OCI-LY1 (cell line): ENCODE measurements at regions not wholly inside any gene's neighbourhood (a gene's known extent, or its start where the extent isn't known, plus 50 kb on each side); places are given as distances from the start of the nearest gene placed in this dataset.
"Not testable (repeated sequence)": the region's sequence is repeated elsewhere in the genome, so short reads cannot be mapped to it uniquely, and the experiment has no call there.

Experiments used
- H2AFZ ChIP-seq: fragments of 200-600 bp; sonication (generic), shearing (Covaris generic); 2 replicates; pipeline ENCODE4 v1.6.0; 2014; ENCODE audit warnings: antibody characterized with exemption, mild to moderate bottlenecking, low read length
- H3F3A ChIP-seq: fragments of 200-600 bp; sonication (generic), shearing (Covaris generic); 2 replicates; pipeline ENCODE4 v1.6.0; 2014; ENCODE audit warnings: mild to moderate bottlenecking, antibody characterized with exemption, low read length, moderate library complexity; ENCODE audit not compliant: insufficient read depth
- H3K27ac ChIP-seq: fragments of 200-600 bp; sonication (generic); 2 replicates; pipeline ENCODE4 v1.5.1; 2014; ENCODE audit warnings: low read length, mixed run types, mild to moderate bottlenecking, low read depth; ENCODE audit not compliant: poor library complexity, severe bottlenecking
- H3K27me3 ChIP-seq: fragments of 200-600 bp; sonication (generic); 2 replicates; pipeline ENCODE4 v1.6.0; 2014; ENCODE audit warnings: antibody characterized with exemption, mild to moderate bottlenecking, low read length, moderate library complexity; ENCODE audit not compliant: insufficient read depth
- H3K36me3 ChIP-seq: fragments of 200-600 bp; sonication (generic); 2 replicates; pipeline ENCODE4 v1.6.1; 2014; ENCODE audit warnings: mild to moderate bottlenecking, antibody characterized with exemption, low read length, moderate library complexity, mixed read lengths; ENCODE audit not compliant: insufficient read depth
- H3K4me1 ChIP-seq: fragments of 200-600 bp; sonication (generic); 2 replicates; pipeline ENCODE4 v1.5.1; 2014; ENCODE audit warnings: mild to moderate bottlenecking, low read length, moderate library complexity; ENCODE audit not compliant: insufficient read depth, severe bottlenecking
- H3K4me2 ChIP-seq: fragments of 200-600 bp; sonication (generic), shearing (Covaris generic); 2 replicates; pipeline ENCODE4 v1.6.1; 2014; ENCODE audit warnings: low read length
- H3K4me3 ChIP-seq: fragments of 200-600 bp; sonication (generic); 2 replicates; pipeline ENCODE4 v1.5.1; 2014; ENCODE audit warnings: low read length, low read depth, mild to moderate bottlenecking, mixed read lengths; ENCODE audit not compliant: poor library complexity, severe bottlenecking
- H3K79me2 ChIP-seq: fragments of 200-600 bp; shearing (Covaris generic); 2 replicates; pipeline ENCODE4 v1.6.1; 2016; ENCODE audit warnings: mixed run types, low read length, mixed read lengths; ENCODE audit not compliant: insufficient read depth
- H3K9ac ChIP-seq: fragments of 200-600 bp; sonication (generic), shearing (Covaris generic); 2 replicates; pipeline ENCODE4 v1.6.1; 2014; ENCODE audit warnings: mild to moderate bottlenecking, low read length, mixed read lengths
- H3K9me2 ChIP-seq: fragments of 200-600 bp; sonication (generic), shearing (Covaris generic); 2 replicates; pipeline ENCODE4 v1.6.1; 2014; ENCODE audit warnings: low read depth, mild to moderate bottlenecking, low read length, mixed read lengths
- H3K9me3 ChIP-seq: fragments of 200-600 bp; shearing (Covaris generic); 2 replicates; pipeline ENCODE4 v1.6.1; 2014; ENCODE audit warnings: low read length, mixed read lengths
- H4K20me1 ChIP-seq: fragments of 200-600 bp; sonication (generic), shearing (Covaris generic); 2 replicates; pipeline ENCODE4 v1.6.0; 2016; ENCODE audit warnings: mild to moderate bottlenecking, low read length; ENCODE audit not compliant: insufficient read depth
- EZH2 ChIP-seq: fragments of 200-600 bp; sonication (generic), shearing (Covaris generic); IDR thresholded peaks from 2 replicates; pipeline ENCODE4 v1.8.0; 2017; ENCODE audit warnings: borderline replicate concordance, mixed run types, mild to moderate bottlenecking, antibody characterized with exemption, low read length, moderate library complexity, mixed read lengths
- TF ChIP-seq, protein P1 (sequence below): fragments of 200-600 bp; sonication (generic), shearing (Covaris generic); IDR thresholded peaks from 2 replicates; pipeline ENCODE4 v1.5.1; 2017; ENCODE audit warnings: mild to moderate bottlenecking, antibody characterized with exemption, low read length, moderate library complexity, mixed read lengths

DNA sequence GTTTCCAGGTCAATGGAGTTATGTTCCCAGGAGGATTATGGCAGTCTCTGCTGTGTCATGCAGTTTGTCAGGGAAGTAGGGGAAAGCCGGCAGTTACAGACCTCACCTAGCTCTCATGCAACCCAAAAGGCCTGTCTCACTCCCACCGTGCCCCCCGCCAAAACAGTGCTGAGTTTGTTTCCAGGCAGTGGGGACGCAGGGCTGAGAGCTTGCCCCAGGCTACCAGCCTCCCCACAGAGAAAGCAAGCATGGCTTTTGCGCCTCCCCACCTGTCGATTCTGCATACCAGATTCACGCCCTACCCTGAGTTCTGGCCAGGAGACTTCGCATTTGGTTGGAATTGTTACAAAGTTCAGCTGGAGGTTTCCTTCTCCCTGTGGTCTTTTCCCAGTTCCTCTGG is 383.9 kb downstream of the PCDH11X start:
- H3K4me2 ChIP-seq, H3K4me1 ChIP-seq, H3K79me2 ChIP-seq, H3K9me3 ChIP-seq, H3K27me3 ChIP-seq, H3K9me2 ChIP-seq, H3K9ac ChIP-seq, H3K36me3 ChIP-seq, H3F3A ChIP-seq, H4K20me1 ChIP-seq, H3K4me3 ChIP-seq, H3K27ac ChIP-seq, H2AFZ ChIP-seq: not testable (repeated sequence)

DNA sequence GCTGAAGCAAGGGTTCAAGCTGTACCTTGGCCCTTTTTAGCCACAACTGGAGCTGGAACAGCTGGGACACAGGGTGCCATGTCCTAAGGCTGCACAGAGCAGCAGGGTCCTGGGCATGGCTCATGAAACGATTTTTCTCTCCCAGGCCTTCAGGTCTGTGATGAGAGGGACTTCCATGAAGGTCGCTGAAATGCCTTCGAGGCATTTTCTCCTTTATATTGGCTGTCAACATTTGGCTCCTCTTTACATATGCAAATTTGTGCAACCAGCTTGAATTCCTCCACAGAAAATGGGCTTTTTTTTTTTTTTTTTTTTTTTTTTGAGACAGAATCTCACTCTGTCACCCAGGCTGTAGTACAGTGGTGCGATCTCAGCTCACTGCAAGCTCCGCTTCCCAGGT is 430.8 kb downstream of the PCDH11X start:
- Histone ChIP-seq H3K4me1 (no peaks in the 10 kb centered on the region), H4K20me1 (no peaks in the 10 kb centered on the region), H3K4me2 (no peak overlapping the region), H3F3A (no peaks in the 10 kb centered on the region), H3K27ac (no peak overlapping the region), H3K4me3 (no peak overlapping the region), H2AFZ (no peak overlapping the region), H3K27me3 (no peaks in the 10 kb centered on the region), H3K79me2 (no peaks in the 10 kb centered on the region), H3K9me3 (no peaks in the 10 kb centered on the region), H3K9me2 (no peaks in the 10 kb centered on the region), H3K9ac (no peak overlapping the region), H3K36me3 (no peaks in the 10 kb centered on the region)
- TF ChIP-seq EZH2 = no peak
- TF ChIP-seq, protein P1, sequence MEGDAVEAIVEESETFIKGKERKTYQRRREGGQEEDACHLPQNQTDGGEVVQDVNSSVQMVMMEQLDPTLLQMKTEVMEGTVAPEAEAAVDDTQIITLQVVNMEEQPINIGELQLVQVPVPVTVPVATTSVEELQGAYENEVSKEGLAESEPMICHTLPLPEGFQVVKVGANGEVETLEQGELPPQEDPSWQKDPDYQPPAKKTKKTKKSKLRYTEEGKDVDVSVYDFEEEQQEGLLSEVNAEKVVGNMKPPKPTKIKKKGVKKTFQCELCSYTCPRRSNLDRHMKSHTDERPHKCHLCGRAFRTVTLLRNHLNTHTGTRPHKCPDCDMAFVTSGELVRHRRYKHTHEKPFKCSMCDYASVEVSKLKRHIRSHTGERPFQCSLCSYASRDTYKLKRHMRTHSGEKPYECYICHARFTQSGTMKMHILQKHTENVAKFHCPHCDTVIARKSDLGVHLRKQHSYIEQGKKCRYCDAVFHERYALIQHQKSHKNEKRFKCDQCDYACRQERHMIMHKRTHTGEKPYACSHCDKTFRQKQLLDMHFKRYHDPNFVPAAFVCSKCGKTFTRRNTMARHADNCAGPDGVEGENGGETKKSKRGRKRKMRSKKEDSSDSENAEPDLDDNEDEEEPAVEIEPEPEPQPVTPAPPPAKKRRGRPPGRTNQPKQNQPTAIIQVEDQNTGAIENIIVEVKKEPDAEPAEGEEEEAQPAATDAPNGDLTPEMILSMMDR = no peak

DNA sequence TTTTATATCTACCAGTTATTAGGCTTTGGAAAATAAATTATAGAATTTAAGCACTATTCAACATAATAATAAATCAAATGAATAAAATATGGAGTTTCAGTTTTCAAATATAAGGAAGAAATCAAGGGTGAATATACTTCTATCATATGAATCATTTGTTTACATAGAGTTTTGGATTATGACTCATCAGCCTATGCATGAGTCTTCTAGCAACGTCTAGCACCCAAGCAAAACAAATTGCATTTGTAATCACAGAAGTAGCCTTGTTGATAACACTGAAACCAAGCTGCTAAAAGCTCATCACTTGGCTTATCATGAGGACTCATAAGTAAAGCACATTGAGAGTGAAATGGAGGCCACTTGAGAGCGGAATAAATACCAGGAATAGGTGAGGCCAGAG is 434.6 kb downstream of the PCDH11X start:
- no peaks in the 10 kb centered on the region for H3K9me3 ChIP-seq
- no peak overlapping the region for H3K4me3 ChIP-seq
- no peak for TF ChIP-seq EZH2
- TF ChIP-seq, protein P1 = no peak
- H3K4me2 ChIP-seq = no peak overlapping the region
- H3K27ac ChIP-seq = no peak overlapping the region
- no peak overlapping the region for H3K9ac ChIP-seq
- no peak overlapping the region for H2AFZ ChIP-seq
- H3K27me3 ChIP-seq = no peaks in the 10 kb centered on the region
- H3F3A ChIP-seq = no peaks in the 10 kb centered on the region
- H4K20me1 ChIP-seq = no peaks in the 10 kb centered on the region
- no peaks in the 10 kb centered on the region for H3K36me3 ChIP-seq
- H3K4me1 ChIP-seq = no peaks in the 10 kb centered on the region
- no peaks in the 10 kb centered on the region for H3K9me2 ChIP-seq
- no peaks in the 10 kb centered on the region for H3K79me2 ChIP-seq

DNA sequence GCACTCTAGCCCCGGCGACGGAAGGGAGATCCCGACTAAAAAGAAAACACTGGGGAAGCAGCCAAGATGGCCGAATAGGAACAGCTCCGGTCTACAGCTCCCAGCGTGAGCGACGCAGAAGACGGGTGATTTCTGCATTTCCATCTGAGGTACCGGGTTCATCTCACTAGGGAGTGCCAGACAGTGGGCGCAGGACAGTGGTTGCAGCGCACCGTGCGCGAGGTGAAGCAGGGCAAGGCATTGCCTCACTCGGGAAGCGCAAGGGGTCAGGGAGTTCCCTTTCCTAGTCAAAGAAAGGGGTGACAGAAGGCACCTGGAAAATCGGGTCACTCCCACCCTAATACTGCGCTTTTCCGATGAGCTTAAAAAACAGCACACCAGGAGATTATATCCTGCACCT is 435.8 kb downstream of the PCDH11X start:
- H3K36me3 ChIP-seq, H2AFZ ChIP-seq, H4K20me1 ChIP-seq, H3K4me1 ChIP-seq, H3K9ac ChIP-seq, H3K9me3 ChIP-seq, H3F3A ChIP-seq, H3K4me3 ChIP-seq, H3K27me3 ChIP-seq, H3K4me2 ChIP-seq, H3K27ac ChIP-seq, H3K79me2 ChIP-seq, H3K9me2 ChIP-seq: not testable (repeated sequence)
